Spleen (tissue), 11 donors: ENCODE measurements at regions not wholly inside any gene's neighbourhood (a gene's known extent, or its start where the extent isn't known, plus 50 kb on each side); places are given as distances from the start of the nearest gene placed in this dataset.

Experiments
- DNase-seq: peaks from one replicate; pipeline ENCODE4 v3.0.0-alpha.2; 2020
- H3K27ac ChIP-seq, 8 donors: fragments of 200-600 bp; sonication (generic) in 7 of 8; 1 replicate in 4 of 8; 2 replicates in 4 of 8; pipeline versions ENCODE4 v1.5.0 to v1.8.0; 2016 to 2021; ENCODE audit warnings: inconsistent platforms in 4 of 8, mild to moderate bottlenecking in 4 of 8, moderate library complexity in 1 of 8
- H3K27me3 ChIP-seq, 7 donors: fragments of 200-600 bp; sonication (generic) in 6 of 7; replicated peaks in 1 of 7; 1 replicate in 4 of 7; 2 replicates in 3 of 7; pipeline versions ENCODE4 v1.5.0 to v1.8.0; 2016 to 2021; ENCODE audit warnings: inconsistent platforms in 3 of 7, mild to moderate bottlenecking in 1 of 7
- H3K36me3 ChIP-seq, 6 donors: fragments of 200-600 bp; sonication (generic) in 5 of 6; 1 replicate in 4 of 6; 2 replicates in 2 of 6; pipeline versions ENCODE4 v1.5.0 to v1.8.0; 2016 to 2021; ENCODE audit warnings: inconsistent platforms in 2 of 6
- H3K4me1 ChIP-seq, 6 donors: fragments of 200-600 bp; sonication (generic) in 5 of 6; 1 replicate in 3 of 6; 2 replicates in 3 of 6; pipeline versions ENCODE4 v1.5.0 to v1.8.0; 2016 to 2021; ENCODE audit warnings: inconsistent platforms in 3 of 6
- H3K4me3 ChIP-seq, 8 donors: fragments of 200-600 bp; sonication (generic) in 7 of 8; 1 replicate in 4 of 8; 2 replicates in 4 of 8; pipeline versions ENCODE4 v1.5.0 to v1.8.0; 2016 to 2021; ENCODE audit warnings: inconsistent platforms in 4 of 8, mild to moderate bottlenecking in 4 of 8, moderate library complexity in 2 of 8
- H3K9me3 ChIP-seq, 8 donors: fragments of 200-600 bp; sonication (generic) in 7 of 8; 1 replicate in 4 of 8; 2 replicates in 4 of 8; pipeline versions ENCODE4 v1.5.0 to v1.8.0; 2016 to 2021; ENCODE audit warnings: inconsistent platforms in 4 of 8
- POLR2A ChIP-seq, 3 donors: fragments of 450-650 bp; IDR thresholded peaks; one replicate each; pipeline ENCODE4 v1.5.1; 2017; ENCODE audit warnings: antibody characterized with exemption in 3 of 3, mild to moderate bottlenecking in 1 of 3
- POLR2AphosphoS5 ChIP-seq, 3 donors: sonication (generic); formaldehyde crosslinking; IDR thresholded peaks; one replicate each; pipeline ENCODE4 v1.5.1; 2017; ENCODE audit warnings: antibody characterized with exemption in 3 of 3
- WGBS, 5 donors: extraction: QIAGEN DNeasy Blood & Tissue Kit in 3 of 5; methylation state at CpG; one replicate each; pipeline versions ENCODE4 v1.1.5 to v1.1.7; 2013 to 2018; 5-methylcytosine and 5-hydroxymethylcytosine counted together
- intact Hi-C: fragments of 100-400 bp; cut with DNase I; formaldehyde crosslinking; loops from one replicate; pipeline ENCODE4 v1.15.0; 2023; ENCODE audit warnings: low total_unique reads
- TF ChIP-seq, protein P1 (sequence below), 11 experiments: fragments of 200-600 bp in 7 of 11; fragments of 450-650 bp in 4 of 11; sonication (generic) in 4 of 11; IDR thresholded peaks in 8 of 11; conservative IDR thresholded peaks in 3 of 11; 1 replicate in 7 of 11; 2 replicates in 4 of 11; pipeline versions ENCODE4 v1.4.0 to v1.8.0; 2016 to 2021; ENCODE audit warnings: antibody characterized with exemption in 11 of 11, inconsistent platforms in 4 of 11, mild to moderate bottlenecking in 1 of 11
- donor health status: healthy with polysubstance abuse.
- donor health status: DM: no; HTN: no; CAD: no; lungs with moderate emphysema.
- donor health status: DM: no; HTN: no; CAD: no.
- donor health status: Bipolar disorder and iron deficiency.
- donor health status: healthy.
- donor health status: DM: no; HTN: no; CAD: no.
- donor health status: DM: yes; HTN: yes; CAD: no.

GRCh38 chr3:166340604-166341266 lies 503.5 kb upstream of the BCHE start:
- Histone ChIP-seq H3K27me3 (no peaks in the 10 kb centered on the region), H3K36me3 (no peaks in the 10 kb centered on the region), H3K4me1 (no peaks in the 10 kb centered on the region), H3K4me3 (no peak overlapping the region), H3K9me3 (peaks cover 0 to 13% (median 0%) of the 10 kb centered on the region in 8 donors), H3K27ac (no peak overlapping the region)
- DNase-seq = no peak
- TF ChIP-seq, protein P1, sequence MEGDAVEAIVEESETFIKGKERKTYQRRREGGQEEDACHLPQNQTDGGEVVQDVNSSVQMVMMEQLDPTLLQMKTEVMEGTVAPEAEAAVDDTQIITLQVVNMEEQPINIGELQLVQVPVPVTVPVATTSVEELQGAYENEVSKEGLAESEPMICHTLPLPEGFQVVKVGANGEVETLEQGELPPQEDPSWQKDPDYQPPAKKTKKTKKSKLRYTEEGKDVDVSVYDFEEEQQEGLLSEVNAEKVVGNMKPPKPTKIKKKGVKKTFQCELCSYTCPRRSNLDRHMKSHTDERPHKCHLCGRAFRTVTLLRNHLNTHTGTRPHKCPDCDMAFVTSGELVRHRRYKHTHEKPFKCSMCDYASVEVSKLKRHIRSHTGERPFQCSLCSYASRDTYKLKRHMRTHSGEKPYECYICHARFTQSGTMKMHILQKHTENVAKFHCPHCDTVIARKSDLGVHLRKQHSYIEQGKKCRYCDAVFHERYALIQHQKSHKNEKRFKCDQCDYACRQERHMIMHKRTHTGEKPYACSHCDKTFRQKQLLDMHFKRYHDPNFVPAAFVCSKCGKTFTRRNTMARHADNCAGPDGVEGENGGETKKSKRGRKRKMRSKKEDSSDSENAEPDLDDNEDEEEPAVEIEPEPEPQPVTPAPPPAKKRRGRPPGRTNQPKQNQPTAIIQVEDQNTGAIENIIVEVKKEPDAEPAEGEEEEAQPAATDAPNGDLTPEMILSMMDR (IDR thresholded peaks at IDR 0.05 in 8 of 11, conservative IDR thresholded peaks at IDR 0.05 in 3 of 11) = no peak
- no peak for TF ChIP-seq POLR2AphosphoS5 (IDR thresholded peaks at IDR 0.05)
- intact Hi-C loops = no loop called here

DNA sequence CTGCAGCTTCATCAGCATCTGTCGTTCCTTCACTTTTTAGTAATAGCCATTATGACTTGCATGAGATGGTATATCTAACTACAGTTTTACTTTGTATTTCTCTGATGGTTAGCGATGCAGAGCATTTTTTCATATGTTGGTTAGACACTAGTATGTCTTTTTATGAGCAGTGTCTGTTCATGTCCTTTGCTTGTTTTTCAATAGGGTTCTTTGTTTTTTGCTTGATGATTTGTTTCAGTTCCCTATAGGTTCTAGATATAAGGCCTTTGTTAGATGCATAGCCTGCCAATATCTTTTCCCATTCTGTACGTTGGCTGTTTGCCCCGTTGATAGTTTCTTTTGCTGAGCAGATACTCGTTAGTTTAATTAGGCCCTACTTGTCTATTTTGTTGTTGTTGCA lies 487.2 kb upstream of the BCHE start:
- Histone ChIP-seq H3K4me1 (no peaks in the 10 kb centered on the region), H3K4me3 (no peak overlapping the region), H3K9me3 (peaks cover 0 to 8% (median 0%) of the 10 kb centered on the region in 8 donors), H3K27me3 (no peaks in the 10 kb centered on the region), H3K27ac (no peak overlapping the region), H3K36me3 (no peaks in the 10 kb centered on the region)
- DNase-seq = no peak
- intact Hi-C loops = no loop called here
- TF ChIP-seq POLR2AphosphoS5 (IDR thresholded peaks at IDR 0.05) = no peak
- TF ChIP-seq POLR2A (IDR thresholded peaks at IDR 0.05) = no peak
- TF ChIP-seq, protein P1 (IDR thresholded peaks at IDR 0.05 in 8 of 11, conservative IDR thresholded peaks at IDR 0.05 in 3 of 11) = no peak
- 80 to 84% (median 81%) methylated on average over 5 of the region's 5 CpGs for WGBS, 5 donors

GRCh38 chr3:166322391-166322790 lies 485.2 kb upstream of the BCHE start:
- intact Hi-C loops = no loop called here
- DNase-seq = no peak

GRCh38 chr3:166307756-166308350 lies 470.6 kb upstream of the BCHE start:
- no peak for DNase-seq
- H3K27me3 ChIP-seq = no peaks in the 10 kb centered on the region
- 71 to 83% (median 74%) methylated on average over 3 of the region's 3 CpGs for whole genome bisulfite sequencing, 5 donors

More at GRCh38 chr3:166322391-166322790, 485.2 kb upstream of the BCHE start:
- no peak overlapping the region for H3K27ac ChIP-seq
- H3K4me1 ChIP-seq = no peaks in the 10 kb centered on the region
- TF ChIP-seq POLR2AphosphoS5 (IDR thresholded peaks at IDR 0.05) (no peak), POLR2A (IDR thresholded peaks at IDR 0.05) (no peak)
- TF ChIP-seq, protein P1 (IDR thresholded peaks at IDR 0.05 in 8 of 11, conservative IDR thresholded peaks at IDR 0.05 in 3 of 11) = no peak
- H3K27me3 ChIP-seq = no peaks in the 10 kb centered on the region
- 69 to 86% (median 82%) methylated on average over 1 of the region's 1 CpG for WGBS, 5 donors
- no peak overlapping the region for H3K4me3 ChIP-seq
- H3K9me3 ChIP-seq = peaks cover 0 to 10% (median 2%) of the 10 kb centered on the region in 8 donors
- H3K36me3 ChIP-seq = no peaks in the 10 kb centered on the region

More at GRCh38 chr3:166307756-166308350, 470.6 kb upstream of the BCHE start:
- intact Hi-C loops = no loop called here
- H3K27ac ChIP-seq = no peak overlapping the region
- no peak overlapping the region for H3K4me3 ChIP-seq
- H3K4me1 ChIP-seq = no peaks in the 10 kb centered on the region
- TF ChIP-seq, protein P1 (IDR thresholded peaks at IDR 0.05 in 8 of 11, conservative IDR thresholded peaks at IDR 0.05 in 3 of 11) = no peak
- TF ChIP-seq POLR2AphosphoS5 (IDR thresholded peaks at IDR 0.05) (no peak), POLR2A (IDR thresholded peaks at IDR 0.05) (no peak)
- peaks cover 0 to 7% (median 0%) of the 10 kb centered on the region in 8 donors for H3K9me3 ChIP-seq
- H3K36me3 ChIP-seq = no peaks in the 10 kb centered on the region
